SK-N-SH (cell line): ENCODE measurements at regions not wholly inside any gene's neighbourhood (a gene's known extent, or its start where the extent isn't known, plus 50 kb on each side); places are given as distances from the start of the nearest gene placed in this dataset.

Experiments used
- CTCF ChIP-seq: fragments of 200-600 bp; sonication (generic); IDR thresholded peaks from 2 replicates; pipeline ENCODE4 v1.6.1; 2017; ENCODE audit warnings: antibody characterized with exemption, mild to moderate bottlenecking, moderate library complexity
- EZH2phosphoT487 ChIP-seq: fragments of 200-600 bp; sonication (generic); IDR thresholded peaks from 2 replicates; pipeline ENCODE4 v1.6.1; 2017; ENCODE audit warnings: low read depth, mixed run types, mild to moderate bottlenecking, antibody characterized with exemption, moderate library complexity, borderline replicate concordance
- FOSL2 ChIP-seq: IDR thresholded peaks from 2 replicates; pipeline ENCODE4 v1.4.0; 2012; ENCODE audit warnings: low read depth, mild to moderate bottlenecking, moderate library complexity, borderline replicate concordance
- GABPA ChIP-seq: IDR thresholded peaks from 2 replicates; pipeline ENCODE4 v1.4.0; 2012; ENCODE audit warnings: low read depth, mild to moderate bottlenecking
- MAX ChIP-seq: IDR thresholded peaks from 2 replicates; pipeline ENCODE4 v1.4.0; 2012; ENCODE audit warnings: low read depth
- NRF1 ChIP-seq: IDR thresholded peaks from 2 replicates; pipeline ENCODE4 v1.6.1; 2012; ENCODE audit warnings: low read depth, mild to moderate bottlenecking, low read length
- REST ChIP-seq: IDR thresholded peaks from 2 replicates; pipeline ENCODE4 v1.6.1; 2012; ENCODE audit warnings: mild to moderate bottlenecking, low read depth, low read length, moderate library complexity
- RFX5 ChIP-seq: IDR thresholded peaks from 2 replicates; pipeline ENCODE4 v1.6.1; 2012; ENCODE audit warnings: mild to moderate bottlenecking, improper control_type of control experiment, low read length
- RXRA ChIP-seq: IDR thresholded peaks from 2 replicates; pipeline ENCODE4 v1.4.0; 2012; ENCODE audit warnings: low read depth, mild to moderate bottlenecking, borderline replicate concordance
- SIN3A ChIP-seq: IDR thresholded peaks from 2 replicates; pipeline ENCODE4 v1.6.1; 2012; ENCODE audit warnings: low read depth, mild to moderate bottlenecking, low read length, moderate library complexity, borderline replicate concordance
- USF1 ChIP-seq: IDR thresholded peaks from 2 replicates; pipeline ENCODE4 v1.4.0; 2012; ENCODE audit warnings: low read depth, borderline replicate concordance

- TF ChIP-seq FOSL2 (no peak), CTCF (no peak), USF1 (no peak), RXRA (no peak), SIN3A (no peak), RFX5 (no peak), EZH2phosphoT487 (no peak), GABPA (no peak), MAX (no peak), NRF1 (no peak), REST (no peak)
Measured at GRCh38 chr2:43119303-43119702, 107.1 kb downstream of the ZFP36L2 start.
